ENCODE measurements at regions not wholly inside any gene's neighbourhood (a gene's known extent, or its start where the extent isn't known, plus 50 kb on each side); places are given as distances from the start of the nearest gene placed in this dataset.
"Not testable (repeated sequence)": the region's sequence is repeated elsewhere in the genome, so short reads cannot be mapped to it uniquely, and the experiment has no call there.

- no peak for DNase-seq (ENCODE audit: low read depth, low spot score)
- no CpG with 5 or more reads among the region's 18 CpGs for WGBS (ENCODE audit: insufficient coverage, insufficient read length)
These were observed 62.7 kb upstream of the CACUL1 start for GRCh38 chr10:118817328-118818068.

GRCh38 chr10:118818621-118819221 is 64.0 kb upstream of the CACUL1 start:
- no peak for DNase-seq (ENCODE audit: low read depth, low spot score)
- Histone ChIP-seq H3K4me1 (ENCODE audit: control insufficient read depth, insufficient read depth, low read length) (no peaks in the 10 kb centered on the region), H3K27ac (ENCODE audit: low read length) (no peak overlapping the region), H3K4me3 (ENCODE audit: low read length) (no peak overlapping the region), H3K36me3 (ENCODE audit: control insufficient read depth, insufficient read depth, low read length) (no peaks in the 10 kb centered on the region), H3K27me3 (ENCODE audit: control insufficient read depth, insufficient read depth, low read length) (no peaks in the 10 kb centered on the region), H3K9me3 (ENCODE audit: control insufficient read depth, insufficient read depth, low read length) (no peaks in the 10 kb centered on the region)
- no CpG with 5 or more reads among the region's 17 CpGs for WGBS (ENCODE audit: insufficient coverage, insufficient read length)

More at GRCh38 chr10:118817328-118818068, 62.7 kb upstream of the CACUL1 start:
- H3K4me1 ChIP-seq (ENCODE audit: control insufficient read depth, insufficient read depth, low read length): no peaks in the 10 kb centered on the region
- no peak overlapping the region for H3K4me3 ChIP-seq (ENCODE audit: low read length)
- H3K27me3 ChIP-seq (ENCODE audit: control insufficient read depth, insufficient read depth, low read length): no peaks in the 10 kb centered on the region
- no peaks in the 10 kb centered on the region for H3K9me3 ChIP-seq (ENCODE audit: control insufficient read depth, insufficient read depth, low read length)
- H3K36me3 ChIP-seq (ENCODE audit: control insufficient read depth, insufficient read depth, low read length): no peaks in the 10 kb centered on the region
- no peak overlapping the region for H3K27ac ChIP-seq (ENCODE audit: low read length)

- WGBS (ENCODE audit: insufficient coverage, insufficient read length): no CpG with 5 or more reads among the region's 16 CpGs
- no peak for DNase-seq (ENCODE audit: low read depth, low spot score)
- Histone ChIP-seq H3K9me3 (ENCODE audit: control insufficient read depth, insufficient read depth, low read length) (no peaks in the 10 kb centered on the region), H3K27ac (ENCODE audit: low read length) (no peak overlapping the region), H3K4me1 (ENCODE audit: control insufficient read depth, insufficient read depth, low read length) (no peaks in the 10 kb centered on the region), H3K27me3 (ENCODE audit: control insufficient read depth, insufficient read depth, low read length) (no peaks in the 10 kb centered on the region), H3K4me3 (ENCODE audit: low read length) (no peak overlapping the region), H3K36me3 (ENCODE audit: control insufficient read depth, insufficient read depth, low read length) (no peaks in the 10 kb centered on the region)
These were observed 65.8 kb upstream of the CACUL1 start for GRCh38 chr10:118820326-118821116.

GRCh38 chr10:118823256-118823907 is 68.6 kb upstream of the CACUL1 start:
- Histone ChIP-seq H3K36me3 (ENCODE audit: control insufficient read depth, insufficient read depth, low read length) (no peaks in the 10 kb centered on the region), H3K27ac (ENCODE audit: low read length) (no peak overlapping the region), H3K27me3 (ENCODE audit: control insufficient read depth, insufficient read depth, low read length) (no peaks in the 10 kb centered on the region), H3K4me3 (ENCODE audit: low read length) (no peak overlapping the region), H3K9me3 (ENCODE audit: control insufficient read depth, insufficient read depth, low read length) (no peaks in the 10 kb centered on the region), H3K4me1 (ENCODE audit: control insufficient read depth, insufficient read depth, low read length) (no peaks in the 10 kb centered on the region)
- DNase-seq (ENCODE audit: low read depth, low spot score): no peak
- WGBS (ENCODE audit: insufficient coverage, insufficient read length): no CpG with 5 or more reads among the region's 4 CpGs

- no CpG with 5 or more reads among the region's 1 CpG for WGBS (ENCODE audit: insufficient coverage, insufficient read length)
- H3K4me3 ChIP-seq (ENCODE audit: low read length): no peak overlapping the region
- H3K4me1 ChIP-seq (ENCODE audit: control insufficient read depth, insufficient read depth, low read length): no peaks in the 10 kb centered on the region
- H3K36me3 ChIP-seq (ENCODE audit: control insufficient read depth, insufficient read depth, low read length): no peaks in the 10 kb centered on the region
- no peaks in the 10 kb centered on the region for H3K27me3 ChIP-seq (ENCODE audit: control insufficient read depth, insufficient read depth, low read length)
- DNase-seq (ENCODE audit: low read depth, low spot score): no peak
- H3K27ac ChIP-seq (ENCODE audit: low read length): no peak overlapping the region
- no peaks in the 10 kb centered on the region for H3K9me3 ChIP-seq (ENCODE audit: control insufficient read depth, insufficient read depth, low read length)
These were observed 72.3 kb upstream of the CACUL1 start for GRCh38 chr10:118827053-118827452.

GRCh38 chr10:118827466-118828155 is 72.8 kb upstream of the CACUL1 start:
- WGBS (ENCODE audit: insufficient coverage, insufficient read length): no CpG with 5 or more reads among the region's 7 CpGs

GRCh38 chr10:118832241-118832651 is 77.5 kb upstream of the CACUL1 start:
- Histone ChIP-seq H3K4me1 (ENCODE audit: control insufficient read depth, insufficient read depth, low read length) (peaks cover 2% of the 10 kb centered on the region; the same call in 1 of the 2 replicates), H3K27ac (ENCODE audit: low read length) (no peak overlapping the region), H3K4me3 (ENCODE audit: low read length) (no peak overlapping the region), H3K27me3 (ENCODE audit: control insufficient read depth, insufficient read depth, low read length) (no peaks in the 10 kb centered on the region), H3K9me3 (ENCODE audit: control insufficient read depth, insufficient read depth, low read length) (no peaks in the 10 kb centered on the region), H3K36me3 (ENCODE audit: control insufficient read depth, insufficient read depth, low read length) (no peaks in the 10 kb centered on the region)
- WGBS (ENCODE audit: insufficient coverage, insufficient read length): no CpG with 5 or more reads among the region's 7 CpGs
- DNase-seq (ENCODE audit: low read depth, low spot score): no peak

More at GRCh38 chr10:118827466-118828155, 72.8 kb upstream of the CACUL1 start:
- Histone ChIP-seq H3K27me3 (ENCODE audit: control insufficient read depth, insufficient read depth, low read length) (no peaks in the 10 kb centered on the region), H3K9me3 (ENCODE audit: control insufficient read depth, insufficient read depth, low read length) (no peaks in the 10 kb centered on the region), H3K27ac (ENCODE audit: low read length) (no peak overlapping the region), H3K36me3 (ENCODE audit: control insufficient read depth, insufficient read depth, low read length) (no peaks in the 10 kb centered on the region), H3K4me1 (ENCODE audit: control insufficient read depth, insufficient read depth, low read length) (peaks cover 2% of the 10 kb centered on the region; the same call in 1 of the 2 replicates), H3K4me3 (ENCODE audit: low read length) (no peak overlapping the region)
- DNase-seq (ENCODE audit: low read depth, low spot score): no peak

GRCh38 chr10:118834370-118834769 is 79.6 kb upstream of the CACUL1 start:
- H3K4me1 ChIP-seq (ENCODE audit: control insufficient read depth, insufficient read depth, low read length); DNase-seq (ENCODE audit: low read depth, low spot score); H3K4me3 ChIP-seq (ENCODE audit: low read length); H3K27me3 ChIP-seq (ENCODE audit: control insufficient read depth, insufficient read depth, low read length); H3K36me3 ChIP-seq (ENCODE audit: control insufficient read depth, insufficient read depth, low read length); H3K27ac ChIP-seq (ENCODE audit: low read length); H3K9me3 ChIP-seq (ENCODE audit: control insufficient read depth, insufficient read depth, low read length): not testable (repeated sequence)
- no CpG with 5 or more reads among the region's 5 CpGs for WGBS (ENCODE audit: insufficient coverage, insufficient read length)

GRCh38 chr10:118835682-118836326 is 81.0 kb upstream of the CACUL1 start:
- no CpG with 5 or more reads among the region's 3 CpGs for WGBS (ENCODE audit: insufficient coverage, insufficient read length)
- H3K4me3 ChIP-seq (ENCODE audit: low read length): no peak overlapping the region
- DNase-seq (ENCODE audit: low read depth, low spot score): no peak

More at GRCh38 chr10:118835682-118836326, 81.0 kb upstream of the CACUL1 start:
- no peaks in the 10 kb centered on the region for H3K36me3 ChIP-seq (ENCODE audit: control insufficient read depth, insufficient read depth, low read length)
- no peaks in the 10 kb centered on the region for H3K9me3 ChIP-seq (ENCODE audit: control insufficient read depth, insufficient read depth, low read length)
- no peaks in the 10 kb centered on the region for H3K27me3 ChIP-seq (ENCODE audit: control insufficient read depth, insufficient read depth, low read length)
- H3K4me1 ChIP-seq (ENCODE audit: control insufficient read depth, insufficient read depth, low read length): peaks cover 2% of the 10 kb centered on the region; the same call in 1 of the 2 replicates
- H3K27ac ChIP-seq (ENCODE audit: low read length): no peak overlapping the region
